GM21619 (cell line): ENCODE measurements at regions not wholly inside any gene's neighbourhood (a gene's known extent, or its start where the extent isn't known, plus 50 kb on each side); places are given as distances from the start of the nearest gene placed in this dataset.
"Not testable (repeated sequence)": the region's sequence is repeated elsewhere in the genome, so short reads cannot be mapped to it uniquely, and the experiment has no call there.

Experiments
- ATAC-seq: cut with Tn5 transposase; IDR thresholded peaks from one replicate; pipeline ENCODE4 v1.9.1; 2021; ENCODE audit not compliant: unreplicated experiment

GRCh38 chr18:78460558-78460957 is 519.1 kb upstream of the SALL3 start:
- no peak for ATAC-seq

GRCh38 chr18:78473563-78473962 is 506.1 kb upstream of the SALL3 start:
- ATAC-seq = no peak

- ATAC-seq = no peak
Measured at GRCh38 chr18:78477840-78478239, 501.8 kb upstream of the SALL3 start.

DNA sequence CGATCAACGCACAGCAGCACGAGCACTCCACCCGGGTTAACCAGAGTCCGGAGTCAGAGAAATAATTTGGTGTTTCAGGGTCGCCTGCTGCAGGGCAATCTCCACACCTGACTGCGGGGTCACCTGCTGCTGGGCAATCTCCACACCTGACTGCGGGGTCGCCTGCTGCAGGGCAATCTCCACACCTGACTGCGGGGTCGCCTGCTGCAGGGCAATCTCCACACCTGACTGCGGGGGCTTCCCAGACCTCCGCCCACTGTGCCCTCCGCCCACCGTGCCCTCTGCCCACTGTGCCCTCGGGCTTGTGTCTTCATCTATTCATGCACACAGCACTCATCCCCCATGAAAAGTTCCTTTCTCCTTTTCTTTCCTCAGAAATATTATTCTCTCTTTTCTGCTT is 500.2 kb upstream of the SALL3 start:
- ATAC-seq = no peak

DNA sequence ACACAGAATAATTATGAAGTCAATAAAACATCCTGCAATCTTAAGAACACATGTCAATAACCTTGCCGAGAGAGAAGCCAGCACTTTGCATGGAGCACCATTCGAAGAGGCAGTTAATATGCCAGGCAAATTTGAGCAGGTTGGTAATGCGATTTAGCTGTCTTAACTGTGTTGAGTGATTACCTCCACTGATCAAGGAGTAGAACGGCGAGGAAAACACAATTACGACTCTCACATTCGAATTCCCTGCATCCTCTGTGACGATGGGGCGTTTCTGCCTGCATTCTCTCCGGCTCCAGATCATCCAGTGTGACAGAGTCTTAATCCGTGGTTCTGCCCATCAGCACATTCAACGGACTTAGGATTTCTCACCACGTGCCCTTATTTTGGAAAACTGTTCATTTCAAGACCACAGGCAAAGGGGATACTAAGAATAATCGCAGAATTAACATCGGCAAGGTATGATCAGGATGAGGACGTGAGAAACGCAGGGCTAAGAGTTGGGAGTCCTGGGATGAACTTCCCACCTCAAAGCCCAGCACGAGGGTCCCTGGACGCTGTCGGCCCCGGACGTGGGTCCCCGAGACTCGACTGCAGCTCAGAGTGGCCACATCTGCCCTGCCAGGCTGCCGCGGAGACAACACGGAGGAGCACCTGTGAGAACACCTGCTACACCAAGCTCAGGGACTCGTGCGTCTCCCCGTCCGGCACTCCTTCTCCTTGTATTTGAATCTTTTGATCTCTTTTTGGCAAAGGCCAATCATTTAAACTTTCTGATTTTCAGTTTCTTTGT is 499.2 kb upstream of the SALL3 start:
- ATAC-seq = no peak

- no peak for ATAC-seq
Measured at GRCh38 chr18:78482378-78482777, 497.2 kb upstream of the SALL3 start.

DNA sequence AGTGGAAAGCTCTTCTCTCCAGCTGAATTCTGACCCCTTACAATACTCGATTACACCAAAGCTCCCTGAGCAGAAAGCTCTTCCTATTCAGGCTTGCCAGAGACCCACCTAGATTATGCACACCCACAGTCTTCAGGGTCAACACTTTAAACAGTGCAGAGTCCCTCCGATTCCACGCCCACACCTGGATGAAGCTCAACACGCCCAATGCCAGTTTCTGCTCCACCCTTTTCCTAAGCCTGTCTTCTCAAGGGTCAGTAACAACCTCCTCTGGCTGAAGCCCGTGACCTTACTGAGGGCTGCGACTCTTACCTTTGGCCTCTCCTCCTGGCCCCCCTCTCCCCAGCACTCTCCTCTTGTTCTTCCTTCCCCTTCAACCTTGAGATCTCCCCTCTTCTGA is 492.0 kb upstream of the SALL3 start:
- ATAC-seq = no peak

GRCh38 chr18:78492064-78492812 is 487.4 kb upstream of the SALL3 start:
- no peak for ATAC-seq

DNA sequence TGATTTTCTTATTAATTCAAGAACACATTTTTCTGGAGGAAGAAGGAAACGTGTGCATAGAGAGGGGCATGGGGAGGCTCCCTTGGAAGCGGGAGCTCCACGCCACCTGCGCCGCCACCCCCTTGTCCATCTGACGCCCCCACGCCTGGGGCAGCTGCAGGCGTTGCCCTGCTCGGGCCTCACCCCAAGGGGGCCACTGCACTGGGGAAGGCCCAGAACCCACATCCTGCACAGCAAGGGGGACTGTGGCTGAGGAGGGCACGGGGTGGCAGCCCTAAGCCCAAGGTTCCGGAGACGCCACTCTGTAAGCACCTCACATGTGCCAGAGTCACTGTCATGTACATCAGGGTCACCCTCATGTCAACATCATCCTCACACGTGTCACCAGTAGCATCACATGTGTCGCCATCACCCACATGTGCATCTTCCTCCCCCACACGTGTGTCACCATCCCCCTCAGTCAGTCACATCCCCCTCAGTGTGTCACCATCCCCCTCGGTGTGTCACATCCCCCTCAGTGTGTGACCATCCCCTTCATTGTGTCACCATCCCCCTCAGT is 486.7 kb upstream of the SALL3 start:
- ATAC-seq = no peak

GRCh38 chr18:78493490-78493889 is 486.1 kb upstream of the SALL3 start:
- ATAC-seq = not testable (repeated sequence)

DNA sequence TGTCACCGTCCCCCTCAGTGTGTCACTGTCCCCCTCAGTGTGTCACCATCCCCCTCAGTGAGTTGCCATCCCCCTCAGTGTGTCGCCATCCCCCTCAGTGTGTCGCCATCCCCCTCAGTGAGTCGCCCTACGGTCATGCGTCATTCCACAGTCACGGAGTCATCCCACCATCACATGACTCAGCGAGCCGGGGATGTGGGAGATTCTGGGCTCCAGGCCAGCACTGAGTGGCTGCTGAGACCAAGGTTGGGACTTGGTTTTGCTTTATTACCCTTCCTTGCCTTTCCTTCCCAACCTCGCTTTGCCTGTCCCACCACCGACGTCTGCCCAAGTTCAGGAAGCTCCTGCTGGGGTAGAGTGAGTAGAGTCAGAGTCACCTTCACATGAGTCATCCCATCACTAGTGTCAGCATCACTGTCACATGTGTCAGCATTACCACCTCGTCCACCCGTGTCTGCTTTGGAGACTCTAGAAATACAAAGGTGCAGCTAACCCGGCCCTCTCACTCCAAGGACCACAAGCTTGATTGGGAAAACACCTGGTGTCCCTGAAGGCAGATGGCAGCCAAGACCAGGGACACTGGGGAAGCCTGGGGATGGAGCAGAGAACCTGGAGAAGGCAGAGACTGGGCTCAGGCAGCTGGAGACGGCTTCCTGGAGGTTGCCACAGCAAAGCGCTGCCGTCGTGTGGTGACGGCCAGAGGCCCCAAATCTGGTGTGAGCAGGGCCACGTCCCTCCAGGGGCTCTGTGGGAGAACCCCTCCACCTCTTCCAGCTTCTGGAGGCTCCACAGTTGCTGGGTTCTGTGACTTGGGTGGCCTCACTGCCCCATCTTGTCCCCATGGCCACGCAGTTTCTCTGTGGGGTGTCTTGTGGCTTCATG is 485.2 kb upstream of the SALL3 start:
- no peak for ATAC-seq

DNA sequence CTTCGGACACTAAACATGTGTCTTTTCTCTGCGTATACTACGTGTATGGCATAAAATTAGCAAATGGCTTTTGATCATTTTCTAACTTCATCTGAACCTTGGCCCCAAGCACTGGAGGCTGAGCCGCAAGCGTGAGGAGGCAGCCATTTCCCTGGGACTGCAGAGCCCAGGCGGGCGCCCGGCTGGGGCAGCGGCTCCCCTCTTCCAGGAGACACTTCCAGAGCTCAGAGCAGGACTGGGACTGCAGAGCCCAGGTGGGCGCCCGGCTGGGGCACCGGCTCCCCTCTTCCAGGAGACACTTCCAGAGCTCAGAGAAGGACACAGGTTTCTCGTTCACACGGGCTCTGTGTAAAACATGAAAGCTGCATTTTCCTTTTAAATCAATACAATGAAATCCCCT is 484.1 kb upstream of the SALL3 start:
- no peak for ATAC-seq

DNA sequence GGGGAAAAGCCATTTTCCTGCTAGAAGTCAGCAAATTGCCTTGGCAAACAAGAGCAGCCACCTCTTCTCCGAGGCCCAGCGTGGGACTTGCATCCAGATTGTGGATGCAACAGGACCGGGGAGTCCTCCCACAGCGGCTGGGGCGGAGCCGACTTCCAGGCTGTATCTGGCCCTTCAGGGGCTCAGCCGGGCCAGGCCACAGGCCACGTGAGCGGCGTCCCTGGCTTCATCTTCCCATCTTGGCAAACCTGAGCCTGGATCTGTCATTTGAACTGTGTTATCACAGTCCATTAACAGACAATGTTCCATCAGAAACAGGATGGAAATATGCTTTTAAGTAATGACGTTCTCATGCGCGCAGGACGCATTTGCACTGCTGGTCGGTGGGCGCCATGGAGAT is 483.5 kb upstream of the SALL3 start:
- no peak for ATAC-seq

DNA sequence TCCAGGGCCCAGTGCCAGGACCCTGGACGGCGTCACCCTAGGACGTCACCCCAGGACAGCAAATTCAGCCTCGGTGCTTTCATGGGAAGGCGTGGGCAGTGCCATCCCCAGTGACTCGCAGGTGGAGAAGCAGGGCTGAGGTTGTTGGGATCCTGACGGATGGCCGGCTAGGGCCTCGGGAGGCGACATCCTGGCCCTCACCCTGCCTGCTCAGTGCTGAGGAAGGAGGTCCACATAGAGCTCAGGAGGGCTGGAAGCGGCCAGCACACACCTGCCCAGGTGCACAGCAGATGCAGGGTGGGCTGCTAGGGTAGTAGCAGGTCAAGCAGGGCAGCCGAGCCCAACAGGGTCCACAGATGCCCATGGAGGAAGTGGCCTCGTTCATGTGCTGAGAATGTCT is 482.0 kb upstream of the SALL3 start:
- no peak for ATAC-seq

- no peak for ATAC-seq
Measured at GRCh38 chr18:78499586-78499985, 480.0 kb upstream of the SALL3 start.

- ATAC-seq = no peak
Measured at GRCh38 chr18:78501251-78501650, 478.4 kb upstream of the SALL3 start.

GRCh38 chr18:78503129-78503528 is 476.5 kb upstream of the SALL3 start:
- ATAC-seq = no peak

GRCh38 chr18:78505851-78506461 is 473.7 kb upstream of the SALL3 start:
- no peak for ATAC-seq

GRCh38 chr18:78507217-78507616 is 472.4 kb upstream of the SALL3 start:
- ATAC-seq = no peak

DNA sequence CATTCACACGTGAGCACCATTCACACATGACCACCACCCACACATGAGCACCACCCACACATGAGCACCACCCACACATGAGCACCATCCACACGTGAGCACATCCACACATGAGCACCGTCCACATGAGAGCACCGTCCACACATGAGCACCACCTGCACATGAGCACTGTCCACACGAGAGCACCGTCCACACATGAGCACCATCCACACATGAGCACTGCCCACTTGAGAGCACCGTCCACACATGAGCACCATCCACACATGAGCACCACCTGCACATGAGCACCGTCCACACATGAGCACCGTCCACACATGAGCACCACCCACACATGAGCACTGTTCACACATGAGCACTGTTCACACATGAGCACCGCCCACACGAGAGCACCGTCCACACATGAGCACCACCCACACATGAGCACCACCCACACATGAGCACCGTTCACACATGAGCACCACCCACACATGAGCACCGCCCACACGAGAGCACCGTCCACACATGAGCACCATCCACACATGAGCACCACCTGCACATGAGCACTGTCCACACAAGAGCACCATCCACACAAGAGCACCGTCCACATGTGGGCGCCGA is 471.3 kb upstream of the SALL3 start:
- not testable (repeated sequence) for ATAC-seq
